MM.1S (cell line): ENCODE measurements at regions not wholly inside any gene's neighbourhood (a gene's known extent, or its start where the extent isn't known, plus 50 kb on each side); places are given as distances from the start of the nearest gene placed in this dataset.
"Not testable (repeated sequence)": the region's sequence is repeated elsewhere in the genome, so short reads cannot be mapped to it uniquely, and the experiment has no call there.

Experiments used
- EZH2 ChIP-seq: fragments of 300-600 bp; sonication (generic); optimal IDR thresholded peaks from 2 replicates; pipeline ENCODE3; 2017; ENCODE audit warnings: low read depth, mild to moderate bottlenecking, antibody characterized with exemption, low read length, mixed read lengths
- EZH2phosphoT487 ChIP-seq: fragments of 300-600 bp; sonication (generic); IDR thresholded peaks from 2 replicates; pipeline ENCODE4 v1.6.1; 2018; ENCODE audit warnings: antibody characterized with exemption, low read length
- TF ChIP-seq, protein P1 (sequence below): fragments of 300-600 bp; sonication (generic); IDR thresholded peaks from 2 replicates; pipeline ENCODE4 v1.5.1; 2016; ENCODE audit warnings: antibody characterized with exemption, low read length, mixed read lengths

DNA sequence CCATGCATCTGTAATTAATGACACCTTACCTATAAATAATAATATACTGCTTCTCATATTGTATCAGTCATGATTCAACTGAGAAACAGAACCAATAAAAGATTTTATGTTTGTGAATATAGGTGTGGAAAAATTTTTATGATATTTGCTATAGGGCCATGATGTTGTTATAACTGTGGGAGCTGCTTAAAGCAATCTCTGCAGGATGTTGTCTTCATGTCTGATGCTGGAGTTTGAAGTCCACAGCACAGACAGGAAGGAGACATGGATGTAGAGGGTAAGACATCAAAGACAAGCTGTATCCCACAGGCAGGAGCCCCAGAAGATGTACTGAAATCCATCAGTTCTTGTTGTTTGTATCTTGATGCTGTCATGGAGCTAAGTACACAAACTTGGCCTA, 366.7 kb upstream of the ANKRD20A1 start:
- TF ChIP-seq, protein P1, sequence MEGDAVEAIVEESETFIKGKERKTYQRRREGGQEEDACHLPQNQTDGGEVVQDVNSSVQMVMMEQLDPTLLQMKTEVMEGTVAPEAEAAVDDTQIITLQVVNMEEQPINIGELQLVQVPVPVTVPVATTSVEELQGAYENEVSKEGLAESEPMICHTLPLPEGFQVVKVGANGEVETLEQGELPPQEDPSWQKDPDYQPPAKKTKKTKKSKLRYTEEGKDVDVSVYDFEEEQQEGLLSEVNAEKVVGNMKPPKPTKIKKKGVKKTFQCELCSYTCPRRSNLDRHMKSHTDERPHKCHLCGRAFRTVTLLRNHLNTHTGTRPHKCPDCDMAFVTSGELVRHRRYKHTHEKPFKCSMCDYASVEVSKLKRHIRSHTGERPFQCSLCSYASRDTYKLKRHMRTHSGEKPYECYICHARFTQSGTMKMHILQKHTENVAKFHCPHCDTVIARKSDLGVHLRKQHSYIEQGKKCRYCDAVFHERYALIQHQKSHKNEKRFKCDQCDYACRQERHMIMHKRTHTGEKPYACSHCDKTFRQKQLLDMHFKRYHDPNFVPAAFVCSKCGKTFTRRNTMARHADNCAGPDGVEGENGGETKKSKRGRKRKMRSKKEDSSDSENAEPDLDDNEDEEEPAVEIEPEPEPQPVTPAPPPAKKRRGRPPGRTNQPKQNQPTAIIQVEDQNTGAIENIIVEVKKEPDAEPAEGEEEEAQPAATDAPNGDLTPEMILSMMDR = not testable (repeated sequence)
- not testable (repeated sequence) for TF ChIP-seq EZH2phosphoT487, EZH2
